ENCODE measurements at regions not wholly inside any gene's neighbourhood (a gene's known extent, or its start where the extent isn't known, plus 50 kb on each side); places are given as distances from the start of the nearest gene placed in this dataset.

- DNase-seq (ENCODE audit: extremely low spot score, insufficient read length, low read depth) (no peak), FAIRE-seq (no peak)
Observed at GRCh38 chr5:167642779-167643517, 648.5 kb upstream of the WWC1 start.

- FAIRE-seq (no peak), DNase-seq (ENCODE audit: extremely low spot score, insufficient read length, low read depth) (no peak)
Observed at GRCh38 chr5:167643631-167644280, 647.7 kb upstream of the WWC1 start.

GRCh38 chr5:167644619-167645018, 646.8 kb upstream of the WWC1 start:
- DNase-seq (ENCODE audit: extremely low spot score, insufficient read length, low read depth) (no peak), FAIRE-seq (no peak)

GRCh38 chr5:167649471-167649870, 642.0 kb upstream of the WWC1 start:
- FAIRE-seq = no peak
- no peak for DNase-seq (ENCODE audit: extremely low spot score, insufficient read length, low read depth)

GRCh38 chr5:167652690-167653089, 638.8 kb upstream of the WWC1 start:
- FAIRE-seq (no peak), DNase-seq (ENCODE audit: extremely low spot score, insufficient read length, low read depth) (no peak)

- FAIRE-seq = no peak
- DNase-seq (ENCODE audit: extremely low spot score, insufficient read length, low read depth) = no peak
Observed at GRCh38 chr5:167653645-167654106, 637.8 kb upstream of the WWC1 start.

- FAIRE-seq = no peak
- DNase-seq (ENCODE audit: extremely low spot score, insufficient read length, low read depth) = no peak
Observed at GRCh38 chr5:167657016-167657415, 634.4 kb upstream of the WWC1 start.

GRCh38 chr5:167658889-167659288, 632.6 kb upstream of the WWC1 start:
- FAIRE-seq (no peak), DNase-seq (ENCODE audit: extremely low spot score, insufficient read length, low read depth) (no peak)

GRCh38 chr5:167661605-167662004, 629.8 kb upstream of the WWC1 start:
- FAIRE-seq (no peak), DNase-seq (ENCODE audit: extremely low spot score, insufficient read length, low read depth) (no peak)

GRCh38 chr5:167664222-167664804, 627.1 kb upstream of the WWC1 start:
- DNase-seq (ENCODE audit: extremely low spot score, insufficient read length, low read depth) = no peak
- no peak for FAIRE-seq

- FAIRE-seq = no peak
Observed at GRCh38 chr5:167665841-167666375, 625.5 kb upstream of the WWC1 start.

GRCh38 chr5:167671176-167671575, 620.3 kb upstream of the WWC1 start:
- no peak for FAIRE-seq

More at GRCh38 chr5:167665841-167666375, 625.5 kb upstream of the WWC1 start:
- no peak for DNase-seq (ENCODE audit: extremely low spot score, insufficient read length, low read depth)

GRCh38 chr5:167673942-167674341, 617.5 kb upstream of the WWC1 start:
- DNase-seq (ENCODE audit: extremely low spot score, insufficient read length, low read depth) (no peak), FAIRE-seq (no peak)

More at GRCh38 chr5:167671176-167671575, 620.3 kb upstream of the WWC1 start:
- DNase-seq (ENCODE audit: extremely low spot score, insufficient read length, low read depth) = no peak

- DNase-seq (ENCODE audit: extremely low spot score, insufficient read length, low read depth) (no peak), FAIRE-seq (no peak)
Observed at GRCh38 chr5:167678481-167678880, 613.0 kb upstream of the WWC1 start.

GRCh38 chr5:167684251-167684650, 607.2 kb upstream of the WWC1 start:
- no peak for FAIRE-seq

GRCh38 chr5:167688341-167689130, 602.9 kb upstream of the WWC1 start:
- FAIRE-seq (no peak), DNase-seq (ENCODE audit: extremely low spot score, insufficient read length, low read depth) (no peak)

More at GRCh38 chr5:167684251-167684650, 607.2 kb upstream of the WWC1 start:
- no peak for DNase-seq (ENCODE audit: extremely low spot score, insufficient read length, low read depth)

GRCh38 chr5:167694325-167695147, 596.9 kb upstream of the WWC1 start:
- no peak for DNase-seq (ENCODE audit: extremely low spot score, insufficient read length, low read depth)
- no peak for FAIRE-seq

GRCh38 chr5:167696558-167697314, 594.7 kb upstream of the WWC1 start:
- FAIRE-seq = no peak
- DNase-seq (ENCODE audit: extremely low spot score, insufficient read length, low read depth) = no peak

- DNase-seq (ENCODE audit: extremely low spot score, insufficient read length, low read depth) (no peak), FAIRE-seq (no peak)
Observed at GRCh38 chr5:167699432-167699831, 592.0 kb upstream of the WWC1 start.

Measured in GM18507 (cell line).